Pancreas (tissue), 10 donors: ENCODE measurements at regions not wholly inside any gene's neighbourhood (a gene's known extent, or its start where the extent isn't known, plus 50 kb on each side); places are given as distances from the start of the nearest gene placed in this dataset.

ENCODE experiments used
- ATAC-seq, 4 donors: fragments of 200-7000 bp; cut with Tn5 transposase; one replicate each; pipeline versions ENCODE4 v1.8.0 to v1.9.1; 2020; ENCODE audit warnings: mild to moderate bottlenecking in 4 of 4, moderate library complexity in 4 of 4
- DNase-seq, 6 donors: peaks; one replicate each; pipeline ENCODE4 v3.0.0-alpha.2; 2020
- FAIRE-seq: peaks from 2 replicates; lab custom pipeline; 2012; peaks lifted over from hg19 to GRCh38; lab: Jason Lieb, UNC
- H3K27ac ChIP-seq, 4 donors: fragments of 200-600 bp; sonication (generic); 1 replicate in 3 of 4; 2 replicates in 1 of 4; pipeline versions ENCODE4 v1.5.0 to v1.8.0; 2020
- H3K27me3 ChIP-seq, 4 donors: fragments of 200-600 bp; one replicate each; pipeline ENCODE4 v1.8.0; 2021
- H3K36me3 ChIP-seq, 3 donors: fragments of 200-600 bp; sonication (generic) in 1 of 3; one replicate each; pipeline versions ENCODE4 v1.5.0 to v1.8.0; 2020 to 2021
- H3K4me1 ChIP-seq, 3 donors: fragments of 200-600 bp; one replicate each; pipeline ENCODE4 v1.8.0; 2021
- H3K4me3 ChIP-seq, 4 donors: fragments of 200-600 bp; sonication (generic) in 2 of 4; one replicate each; pipeline versions ENCODE4 v1.5.0 to v1.8.0; 2020 to 2021
- H3K9me3 ChIP-seq, 4 donors: fragments of 200-600 bp; one replicate each; pipeline ENCODE4 v1.8.0; 2021
- CTCF ChIP-seq, 4 donors: fragments of 200-600 bp; sonication (generic) in 3 of 4; IDR thresholded peaks; one replicate each; pipeline versions ENCODE4 v1.5.0 to v1.8.0; 2021; ENCODE audit warnings: antibody characterized with exemption in 4 of 4
- WGBS, 2 donors: extraction: QIAGEN DNeasy Blood & Tissue Kit; methylation state at CpG; one replicate each; pipeline ENCODE4 v1.1.7; 2013; 5-methylcytosine and 5-hydroxymethylcytosine counted together
- intact Hi-C, 3 donors: fragments of 100-400 bp; cut with DNase I; formaldehyde crosslinking; loops; one replicate each; pipeline versions ENCODE4 v1.11.1 to v1.14.2; 2022
- donor health status: healthy with polysubstance abuse.
- donor health status: DM: no; HTN: no; CAD: no; lungs with moderate emphysema.
- donor health status: DM: no; HTN: no; CAD: no.
- donor health status: control.
- donor health status: control.
- donor health status: Bipolar disorder and iron deficiency.
- donor health status: DM: yes; HTN: yes; CAD: no.
- donor health status: DM: no; HTN: no; CAD: no.
- donor health status: DM: no; HTN: no; CAD: no.
- donor health status: DM: yes; HTN: yes; CAD: no.

GRCh38 chr9:93792358-93792757, 162.8 kb downstream of the BARX1 start:
- 97% methylated on average over 1 of the region's 1 CpG for WGBS, 2 donors
- intact Hi-C loops, result no loop called here
- Histone ChIP-seq H3K4me1 (no peaks in the 10 kb centered on the region), H3K4me3 (no peak overlapping the region), H3K9me3 (no peaks in the 10 kb centered on the region), H3K27me3 (no peaks in the 10 kb centered on the region), H3K27ac (no peak overlapping the region), H3K36me3 (no peaks in the 10 kb centered on the region)
- no peak for TF ChIP-seq CTCF (IDR thresholded peaks at IDR 0.05)
- DNase-seq, result no peak
- no peak for FAIRE-seq
- no peak for ATAC-seq

DNA sequence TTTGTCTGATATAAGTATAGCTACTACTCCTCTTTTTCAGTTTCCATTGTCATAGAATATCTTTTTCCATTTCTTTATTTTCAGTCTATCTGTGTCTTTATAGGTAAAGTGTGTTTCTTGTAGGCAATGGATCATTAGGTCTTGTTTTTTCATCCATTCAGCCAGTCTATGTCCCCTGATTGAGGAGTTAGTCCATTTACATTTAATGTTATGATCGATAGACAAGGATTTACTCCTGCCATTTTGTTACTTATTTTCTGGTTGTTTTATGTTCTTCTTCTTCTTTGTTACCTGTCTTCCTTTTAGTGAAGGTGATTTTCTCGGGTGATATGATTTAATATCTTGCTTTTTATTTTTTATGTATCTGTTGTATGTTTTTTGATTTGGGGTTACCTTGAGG, 169.0 kb downstream of the BARX1 start:
- no peak for ATAC-seq
- no peak for DNase-seq
- no peak for FAIRE-seq
- no peak overlapping the region for H3K4me3 ChIP-seq
- no peak overlapping the region for H3K27ac ChIP-seq
- no peak for TF ChIP-seq CTCF (IDR thresholded peaks at IDR 0.05)
- intact Hi-C loops, result no loop called here
- no peaks in the 10 kb centered on the region for H3K27me3 ChIP-seq
- no peaks in the 10 kb centered on the region for H3K36me3 ChIP-seq
- no peaks in the 10 kb centered on the region for H3K4me1 ChIP-seq
- 70 to 73% methylated on average over 2 of the region's 2 CpGs for WGBS, 2 donors
- H3K9me3 ChIP-seq, result no peaks in the 10 kb centered on the region

DNA sequence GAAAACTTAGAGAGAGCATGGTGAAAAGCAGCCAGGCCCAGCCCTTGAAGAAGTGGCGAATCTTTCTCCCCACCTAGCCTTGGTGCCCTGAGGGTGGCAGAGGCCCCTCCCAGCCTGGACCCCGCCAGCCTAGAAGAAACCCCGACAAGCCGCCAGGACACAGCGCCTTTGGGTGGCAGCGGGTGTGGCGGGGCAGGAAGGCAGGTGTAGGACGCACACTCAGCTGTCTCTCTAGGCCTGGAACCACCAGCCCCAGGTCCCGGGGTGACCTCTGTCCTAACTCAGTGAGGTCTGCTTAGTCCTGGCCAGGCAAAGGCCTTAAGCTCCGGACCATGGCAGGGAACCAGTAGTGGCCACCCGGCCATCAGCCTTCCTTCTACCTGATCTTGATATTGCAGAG, 178.3 kb downstream of the BARX1 start:
- DNase-seq, result peak in 1 of 6 donors; percentile 27

GRCh38 chr9:93776256-93776655, 178.9 kb downstream of the BARX1 start:
- Histone ChIP-seq H3K4me1 (no peaks in the 10 kb centered on the region), H3K27me3 (no peaks in the 10 kb centered on the region), H3K4me3 (no peak overlapping the region), H3K36me3 (no peaks in the 10 kb centered on the region), H3K27ac (no peak overlapping the region), H3K9me3 (no peaks in the 10 kb centered on the region)
- DNase-seq, result no peak
- no peak for ATAC-seq
- intact Hi-C loops, result no loop called here
- no peak for FAIRE-seq
- WGBS, 2 donors, result 70 to 82% methylated on average over 1 of the region's 1 CpG
- TF ChIP-seq CTCF (IDR thresholded peaks at IDR 0.05), result no peak

More for the DNA sequence above, 178.3 kb downstream of the BARX1 start:
- Histone ChIP-seq H3K4me1 (no peaks in the 10 kb centered on the region), H3K27me3 (no peaks in the 10 kb centered on the region), H3K27ac (no peak overlapping the region), H3K9me3 (no peaks in the 10 kb centered on the region), H3K4me3 (no peak overlapping the region), H3K36me3 (no peaks in the 10 kb centered on the region)
- 91 to 93% methylated on average over 11 of the region's 11 CpGs for WGBS, 2 donors
- TF ChIP-seq CTCF (IDR thresholded peaks at IDR 0.05), result no peak
- intact Hi-C loops, result no loop called here
- FAIRE-seq (no peak), ATAC-seq (no peak)

DNA sequence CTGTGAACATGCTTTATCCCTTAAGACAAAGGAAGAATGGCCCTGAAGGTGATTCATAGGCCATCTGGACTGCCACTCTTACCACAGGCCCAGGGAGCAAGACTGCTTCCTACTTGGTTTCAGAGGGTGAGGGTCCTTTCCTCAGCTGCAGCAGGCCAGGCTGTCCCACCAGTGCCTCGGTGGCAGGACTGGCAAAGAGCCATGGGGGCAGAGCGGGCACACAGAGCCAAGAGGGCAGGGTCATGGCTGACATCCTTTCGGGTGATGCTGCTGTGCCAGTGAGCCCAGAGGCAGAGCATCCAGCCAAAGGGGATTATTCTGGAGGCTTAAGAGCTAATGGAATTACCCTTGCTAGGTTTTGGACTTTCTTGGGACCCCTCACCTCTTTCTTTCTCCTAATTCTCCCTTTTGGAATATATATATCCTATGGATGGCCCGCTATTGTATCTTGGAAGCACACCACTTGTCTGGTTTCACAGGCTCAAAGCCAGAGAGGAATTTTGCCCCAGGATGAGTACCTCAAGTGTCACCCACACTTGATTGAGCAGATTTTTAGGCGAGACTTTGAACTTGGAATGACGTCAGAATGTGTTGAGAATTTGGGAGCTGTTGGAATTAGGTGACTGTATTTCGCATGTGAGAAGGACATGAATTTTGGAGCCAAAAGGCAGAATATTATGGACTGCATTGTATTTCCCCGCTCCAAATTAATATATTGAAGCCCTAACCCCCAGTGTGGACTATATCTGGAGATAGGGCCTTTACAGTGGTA, 180.6 kb downstream of the BARX1 start:
- TF ChIP-seq CTCF (IDR thresholded peaks at IDR 0.05), result no peak
- FAIRE-seq (no peak), DNase-seq (peak in 1 of 6 donors; percentile 29), ATAC-seq (no peak)
- H3K27me3 ChIP-seq, result no peaks in the 10 kb centered on the region
- 84 to 91% methylated on average over 8 of the region's 8 CpGs for WGBS, 2 donors
- no peaks in the 10 kb centered on the region for H3K4me1 ChIP-seq
- H3K36me3 ChIP-seq, result no peaks in the 10 kb centered on the region
- intact Hi-C loops, result no loop called here
- H3K9me3 ChIP-seq, result no peaks in the 10 kb centered on the region
- H3K27ac ChIP-seq, result no peak overlapping the region
- no peak overlapping the region for H3K4me3 ChIP-seq
